Skin epidermis (tissue), 12 donors: ENCODE measurements at regions not wholly inside any gene's neighbourhood (a gene's known extent, or its start where the extent isn't known, plus 50 kb on each side); places are given as distances from the start of the nearest gene placed in this dataset.
A peak's percentile ranks its signal among the peaks of the same experiment; 100 is the strongest.

Source experiments
- H3K27ac ChIP-seq, 21 experiments: fragments of 200-600 bp; sonication (generic) in 11 of 21; one replicate each; pipeline ENCODE4 v1.5.0; 2020; ENCODE audit warnings: mild to moderate bottlenecking in 3 of 21, inconsistent platforms in 2 of 21, moderate library complexity in 2 of 21
- H3K4me3 ChIP-seq, 7 experiments: fragments of 200-600 bp; sonication (generic) in 2 of 7; one replicate each; pipeline ENCODE4 v1.5.0; 2020; ENCODE audit warnings: inconsistent platforms in 2 of 7, mild to moderate bottlenecking in 2 of 7, moderate library complexity in 1 of 7

- no peak overlapping the region for H3K27ac ChIP-seq
These were observed 248.1 kb upstream of the PPARGC1A start for GRCh38 chr4:24137671-24138601.

GRCh38 chr4:24131954-24132673 lies 242.3 kb upstream of the PPARGC1A start:
- no peak overlapping the region for H3K27ac ChIP-seq
- no peak overlapping the region for H3K4me3 ChIP-seq

More at GRCh38 chr4:24137671-24138601, 248.1 kb upstream of the PPARGC1A start:
- no peak overlapping the region for H3K4me3 ChIP-seq

GRCh38 chr4:24130637-24131036 lies 240.8 kb upstream of the PPARGC1A start:
- H3K27ac ChIP-seq: no peak overlapping the region
- H3K4me3 ChIP-seq: no peak overlapping the region

GRCh38 chr4:24126776-24127175 lies 236.9 kb upstream of the PPARGC1A start:
- H3K27ac ChIP-seq: no peak overlapping the region
- H3K4me3 ChIP-seq: no peak overlapping the region

GRCh38 chr4:24121395-24122175 lies 231.7 kb upstream of the PPARGC1A start:
- H3K4me3 ChIP-seq: no peak overlapping the region
- no peak overlapping the region for H3K27ac ChIP-seq

- Histone ChIP-seq H3K27ac (no peak overlapping the region), H3K4me3 (no peak overlapping the region)
These were observed 228.1 kb upstream of the PPARGC1A start for GRCh38 chr4:24117975-24118374.

GRCh38 chr4:24116107-24116506 lies 226.3 kb upstream of the PPARGC1A start:
- Histone ChIP-seq H3K27ac (no peak overlapping the region), H3K4me3 (no peak overlapping the region)

GRCh38 chr4:24114919-24115500 lies 225.2 kb upstream of the PPARGC1A start:
- Histone ChIP-seq H3K27ac (no peak overlapping the region), H3K4me3 (no peak overlapping the region)

- Histone ChIP-seq H3K4me3 (no peak overlapping the region), H3K27ac (no peak overlapping the region)
These were observed 224.6 kb upstream of the PPARGC1A start for GRCh38 chr4:24114444-24114843.

- H3K27ac ChIP-seq: no peak overlapping the region
- no peak overlapping the region for H3K4me3 ChIP-seq
These were observed 222.6 kb upstream of the PPARGC1A start for GRCh38 chr4:24112466-24112865.

GRCh38 chr4:24108567-24108966 lies 218.7 kb upstream of the PPARGC1A start:
- no peak overlapping the region for H3K4me3 ChIP-seq
- H3K27ac ChIP-seq: no peak overlapping the region

- Histone ChIP-seq H3K27ac (peak overlapping the region in 10 of 21 experiments; percentile 7 to 76 (median 42)), H3K4me3 (no peak overlapping the region)
These were observed 215.6 kb upstream of the PPARGC1A start for GRCh38 chr4:24105327-24106038.

- Histone ChIP-seq H3K4me3 (no peak overlapping the region), H3K27ac (no peak overlapping the region)
These were observed 214.3 kb upstream of the PPARGC1A start for GRCh38 chr4:24104158-24104565.

- Histone ChIP-seq H3K27ac (no peak overlapping the region), H3K4me3 (no peak overlapping the region)
These were observed 213.7 kb upstream of the PPARGC1A start for GRCh38 chr4:24103434-24104157.

- no peak overlapping the region for H3K27ac ChIP-seq
- H3K4me3 ChIP-seq: no peak overlapping the region
These were observed 212.8 kb upstream of the PPARGC1A start for GRCh38 chr4:24102621-24103020.

GRCh38 chr4:24096603-24097002 lies 206.8 kb upstream of the PPARGC1A start:
- Histone ChIP-seq H3K27ac (no peak overlapping the region), H3K4me3 (no peak overlapping the region)

- Histone ChIP-seq H3K4me3 (no peak overlapping the region), H3K27ac (no peak overlapping the region)
These were observed 204.9 kb upstream of the PPARGC1A start for GRCh38 chr4:24094726-24095125.

GRCh38 chr4:24093446-24093845 lies 203.6 kb upstream of the PPARGC1A start:
- Histone ChIP-seq H3K27ac (no peak overlapping the region), H3K4me3 (no peak overlapping the region)
